Fibroblast of the conjunctiva (primary cell): ENCODE measurements at regions not wholly inside any gene's neighbourhood (a gene's known extent, or its start where the extent isn't known, plus 50 kb on each side); places are given as distances from the start of the nearest gene placed in this dataset.
A peak's percentile ranks its signal among the peaks of the same experiment; 100 is the strongest.
"Not testable (repeated sequence)": the region's sequence is repeated elsewhere in the genome, so short reads cannot be mapped to it uniquely, and the experiment has no call there.

Experiments
- DNase-seq: peaks from one replicate; pipeline ENCODE4 v3.0.0-alpha.2; 2010; ENCODE audit warnings: low read depth

GRCh38 chr6:144778056-144778455, 492.9 kb downstream of the UTRN start:
- no peak for DNase-seq

GRCh38 chr6:144778773-144779492, 493.8 kb downstream of the UTRN start:
- DNase-seq: no peak

- no peak for DNase-seq
Measured at GRCh38 chr6:144781836-144782235, 496.7 kb downstream of the UTRN start.

GRCh38 chr6:144782634-144783033, 497.5 kb downstream of the UTRN start:
- DNase-seq: no peak

- no peak for DNase-seq
Measured at GRCh38 chr6:144785056-144785455, 499.9 kb downstream of the UTRN start.

GRCh38 chr6:144786825-144787224, 501.7 kb downstream of the UTRN start:
- DNase-seq: no peak

GRCh38 chr6:144793744-144794143, 508.6 kb downstream of the UTRN start:
- no peak for DNase-seq

- DNase-seq: not testable (repeated sequence)
Measured at GRCh38 chr6:144795022-144795421, 509.9 kb downstream of the UTRN start.

GRCh38 chr6:144796070-144796469, 510.9 kb downstream of the UTRN start:
- no peak for DNase-seq

- DNase-seq: peak; percentile 9
Measured at GRCh38 chr6:144797881-144798589, 512.9 kb downstream of the UTRN start.

- DNase-seq: no peak
Measured at GRCh38 chr6:144804246-144804790, 519.2 kb downstream of the UTRN start.

- DNase-seq: no peak
Measured at GRCh38 chr6:144805049-144805448, 519.9 kb downstream of the UTRN start.

- no peak for DNase-seq
Measured at GRCh38 chr6:144806222-144806621, 521.1 kb downstream of the UTRN start.

GRCh38 chr6:144809120-144809519, 524.0 kb downstream of the UTRN start:
- no peak for DNase-seq

GRCh38 chr6:144809969-144810368, 524.8 kb downstream of the UTRN start:
- DNase-seq: no peak

GRCh38 chr6:144811140-144811539, 526.0 kb downstream of the UTRN start:
- no peak for DNase-seq

GRCh38 chr6:144816936-144817335, 531.8 kb downstream of the UTRN start:
- DNase-seq: no peak

- DNase-seq: no peak
Measured at GRCh38 chr6:144820270-144820669, 535.1 kb downstream of the UTRN start.

GRCh38 chr6:144823131-144823530, 538.0 kb downstream of the UTRN start:
- no peak for DNase-seq

- no peak for DNase-seq
Measured at GRCh38 chr6:144824018-144824417, 538.9 kb downstream of the UTRN start.

- no peak for DNase-seq
Measured at GRCh38 chr6:144834426-144835038, 549.4 kb downstream of the UTRN start.

GRCh38 chr6:144835322-144835973, 550.3 kb downstream of the UTRN start:
- DNase-seq: no peak
